ENCODE measurements at regions not wholly inside any gene's neighbourhood (a gene's known extent, or its start where the extent isn't known, plus 50 kb on each side); places are given as distances from the start of the nearest gene placed in this dataset.

- intact Hi-C loops (cut with DNase I): no loop called here
- Histone ChIP-seq H3K4me3 (no peak overlapping the region), H3K36me3 (no peaks in the 10 kb centered on the region), H3K27ac (no peak overlapping the region), H3K27me3 (replicated peaks; ENCODE audit: insufficient read depth) (no peaks in the 10 kb centered on the region), H3K4me1 (replicated peaks) (no peaks in the 10 kb centered on the region), H3K9me3 (no peaks in the 10 kb centered on the region)
- DNase-seq (ENCODE audit: low spot score): no peak
- TF ChIP-seq POLR2A (IDR thresholded peaks at IDR 0.05) (no peak), POLR2AphosphoS5 (IDR thresholded peaks at IDR 0.05) (no peak)
- TF ChIP-seq, protein P1, sequence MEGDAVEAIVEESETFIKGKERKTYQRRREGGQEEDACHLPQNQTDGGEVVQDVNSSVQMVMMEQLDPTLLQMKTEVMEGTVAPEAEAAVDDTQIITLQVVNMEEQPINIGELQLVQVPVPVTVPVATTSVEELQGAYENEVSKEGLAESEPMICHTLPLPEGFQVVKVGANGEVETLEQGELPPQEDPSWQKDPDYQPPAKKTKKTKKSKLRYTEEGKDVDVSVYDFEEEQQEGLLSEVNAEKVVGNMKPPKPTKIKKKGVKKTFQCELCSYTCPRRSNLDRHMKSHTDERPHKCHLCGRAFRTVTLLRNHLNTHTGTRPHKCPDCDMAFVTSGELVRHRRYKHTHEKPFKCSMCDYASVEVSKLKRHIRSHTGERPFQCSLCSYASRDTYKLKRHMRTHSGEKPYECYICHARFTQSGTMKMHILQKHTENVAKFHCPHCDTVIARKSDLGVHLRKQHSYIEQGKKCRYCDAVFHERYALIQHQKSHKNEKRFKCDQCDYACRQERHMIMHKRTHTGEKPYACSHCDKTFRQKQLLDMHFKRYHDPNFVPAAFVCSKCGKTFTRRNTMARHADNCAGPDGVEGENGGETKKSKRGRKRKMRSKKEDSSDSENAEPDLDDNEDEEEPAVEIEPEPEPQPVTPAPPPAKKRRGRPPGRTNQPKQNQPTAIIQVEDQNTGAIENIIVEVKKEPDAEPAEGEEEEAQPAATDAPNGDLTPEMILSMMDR (IDR thresholded peaks at IDR 0.05): no peak
- 20% methylated on average over 5 of the region's 5 CpGs for WGBS
These were observed 132.8 kb upstream of the FSCB start for GRCh38 chr14:44639781-44640385.

- intact Hi-C loops (cut with DNase I): no loop called here
- H3K9me3 ChIP-seq: no peaks in the 10 kb centered on the region
- H3K4me3 ChIP-seq: no peak overlapping the region
- no peak for TF ChIP-seq POLR2AphosphoS5 (IDR thresholded peaks at IDR 0.05)
- TF ChIP-seq, protein P1 (IDR thresholded peaks at IDR 0.05): no peak
- no peak for TF ChIP-seq POLR2A (IDR thresholded peaks at IDR 0.05)
- H3K4me1 ChIP-seq (replicated peaks): no peaks in the 10 kb centered on the region
- DNase-seq (ENCODE audit: low spot score): no peak
- H3K27me3 ChIP-seq (replicated peaks; ENCODE audit: insufficient read depth): no peaks in the 10 kb centered on the region
- no peaks in the 10 kb centered on the region for H3K36me3 ChIP-seq
- WGBS: 82% methylated on average over 4 of the region's 4 CpGs
- no peak overlapping the region for H3K27ac ChIP-seq
These were observed 127.6 kb upstream of the FSCB start for GRCh38 chr14:44634692-44635091.

- Histone ChIP-seq H3K9me3 (no peaks in the 10 kb centered on the region), H3K27ac (no peak overlapping the region), H3K27me3 (replicated peaks; ENCODE audit: insufficient read depth) (no peaks in the 10 kb centered on the region), H3K36me3 (no peaks in the 10 kb centered on the region), H3K4me1 (replicated peaks) (no peaks in the 10 kb centered on the region), H3K4me3 (no peak overlapping the region)
- TF ChIP-seq POLR2A (IDR thresholded peaks at IDR 0.05) (no peak), POLR2AphosphoS5 (IDR thresholded peaks at IDR 0.05) (no peak)
- TF ChIP-seq, protein P1 (IDR thresholded peaks at IDR 0.05): no peak
- intact Hi-C loops (cut with DNase I): no loop called here
- 88% methylated on average over 2 of the region's 2 CpGs for WGBS
- no peak for DNase-seq (ENCODE audit: low spot score)
These were observed 119.3 kb upstream of the FSCB start for GRCh38 chr14:44626423-44626822.

- TF ChIP-seq, protein P1 (IDR thresholded peaks at IDR 0.05): no peak
- TF ChIP-seq POLR2AphosphoS5 (IDR thresholded peaks at IDR 0.05): no peak
- no peak for TF ChIP-seq POLR2A (IDR thresholded peaks at IDR 0.05)
- no peak overlapping the region for H3K4me3 ChIP-seq
- H3K27ac ChIP-seq: no peak overlapping the region
- H3K36me3 ChIP-seq: no peaks in the 10 kb centered on the region
- intact Hi-C loops (cut with DNase I): no loop called here
- H3K9me3 ChIP-seq: no peaks in the 10 kb centered on the region
- no peak for DNase-seq (ENCODE audit: low spot score)
- 81% methylated on average over 1 of the region's 1 CpG for WGBS
- no peaks in the 10 kb centered on the region for H3K27me3 ChIP-seq (replicated peaks; ENCODE audit: insufficient read depth)
- H3K4me1 ChIP-seq (replicated peaks): no peaks in the 10 kb centered on the region
These were observed 118.0 kb upstream of the FSCB start for GRCh38 chr14:44625098-44625497.

Data from prostate gland (tissue), 2 donors.